AG09309 (cell line): ENCODE measurements at regions not wholly inside any gene's neighbourhood (a gene's known extent, or its start where the extent isn't known, plus 50 kb on each side); places are given as distances from the start of the nearest gene placed in this dataset.

Experiments
- DNase-seq: peaks from one replicate; pipeline ENCODE4 v3.0.0-alpha.2; 2010; ENCODE audit warnings: low read depth
- H3K4me3 ChIP-seq: 2 replicates; pipeline ENCODE4 v1.5.1; 2011; ENCODE audit warnings: mild to moderate bottlenecking, low read depth, low read length, moderate library complexity; ENCODE audit not compliant: control insufficient read depth
- TF ChIP-seq, protein P1 (sequence below): IDR thresholded peaks from 2 replicates; pipeline ENCODE4 v1.5.1; 2011; ENCODE audit warnings: mild to moderate bottlenecking, low read depth, low read length, inconsistent platforms; ENCODE audit not compliant: insufficient read depth, control insufficient read depth; ENCODE audit errors: missing control alignments

DNA sequence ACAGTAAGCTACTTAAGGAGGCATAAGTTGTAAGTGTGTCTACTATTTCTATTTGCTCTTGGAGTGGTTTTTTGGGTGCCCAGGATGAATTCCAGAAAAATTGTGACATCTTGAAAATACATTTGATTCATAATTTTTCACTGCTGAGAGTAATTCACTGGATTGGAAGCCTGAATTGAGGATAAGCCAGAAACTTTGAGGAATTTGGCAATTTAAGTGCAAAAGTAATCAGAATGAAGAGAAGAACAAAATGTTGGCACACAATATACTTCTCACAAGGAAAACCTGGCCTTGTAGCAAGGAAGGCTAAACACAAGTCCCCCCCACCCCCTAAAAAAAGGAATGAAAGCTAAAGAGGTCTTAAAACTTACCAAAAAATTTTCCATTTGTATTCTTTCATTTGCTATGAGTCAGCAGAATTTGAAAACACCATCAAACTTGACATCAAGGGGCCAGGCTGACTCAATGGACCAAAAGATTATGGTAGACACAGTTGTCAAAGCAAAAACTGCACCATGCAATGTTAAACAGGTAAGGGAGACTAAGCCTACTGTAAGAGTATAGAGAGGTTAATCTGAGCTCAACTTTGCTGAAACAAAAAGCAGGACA is 840.0 kb downstream of the FRK start:
- DNase-seq, result no peak
- TF ChIP-seq, protein P1, sequence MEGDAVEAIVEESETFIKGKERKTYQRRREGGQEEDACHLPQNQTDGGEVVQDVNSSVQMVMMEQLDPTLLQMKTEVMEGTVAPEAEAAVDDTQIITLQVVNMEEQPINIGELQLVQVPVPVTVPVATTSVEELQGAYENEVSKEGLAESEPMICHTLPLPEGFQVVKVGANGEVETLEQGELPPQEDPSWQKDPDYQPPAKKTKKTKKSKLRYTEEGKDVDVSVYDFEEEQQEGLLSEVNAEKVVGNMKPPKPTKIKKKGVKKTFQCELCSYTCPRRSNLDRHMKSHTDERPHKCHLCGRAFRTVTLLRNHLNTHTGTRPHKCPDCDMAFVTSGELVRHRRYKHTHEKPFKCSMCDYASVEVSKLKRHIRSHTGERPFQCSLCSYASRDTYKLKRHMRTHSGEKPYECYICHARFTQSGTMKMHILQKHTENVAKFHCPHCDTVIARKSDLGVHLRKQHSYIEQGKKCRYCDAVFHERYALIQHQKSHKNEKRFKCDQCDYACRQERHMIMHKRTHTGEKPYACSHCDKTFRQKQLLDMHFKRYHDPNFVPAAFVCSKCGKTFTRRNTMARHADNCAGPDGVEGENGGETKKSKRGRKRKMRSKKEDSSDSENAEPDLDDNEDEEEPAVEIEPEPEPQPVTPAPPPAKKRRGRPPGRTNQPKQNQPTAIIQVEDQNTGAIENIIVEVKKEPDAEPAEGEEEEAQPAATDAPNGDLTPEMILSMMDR, result no peak
- H3K4me3 ChIP-seq, result no peak overlapping the region

DNA sequence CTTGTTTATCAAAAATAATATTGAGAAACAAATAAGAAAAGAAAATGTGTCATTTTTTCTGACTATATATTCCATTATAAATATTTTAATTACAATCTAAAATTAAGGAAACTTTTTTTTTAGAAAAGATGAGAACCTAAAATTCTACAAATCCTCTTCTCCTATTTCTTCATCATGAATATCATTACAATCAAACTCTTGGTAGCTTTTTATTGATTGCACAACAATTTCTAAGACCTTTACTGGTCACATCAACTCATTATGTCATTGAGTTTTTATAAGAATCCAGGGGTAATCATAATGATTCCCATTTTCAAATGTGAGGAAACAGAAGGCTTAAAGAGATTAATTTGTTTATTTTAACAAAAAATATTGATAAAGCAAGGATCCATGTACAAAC is 841.0 kb downstream of the FRK start:
- TF ChIP-seq, protein P1, result no peak
- DNase-seq, result no peak
- H3K4me3 ChIP-seq, result no peak overlapping the region

GRCh38 chr6:115216835-115217234 is 843.9 kb downstream of the FRK start:
- TF ChIP-seq, protein P1, result no peak
- no peak for DNase-seq
- H3K4me3 ChIP-seq, result no peak overlapping the region

GRCh38 chr6:115214283-115214682 is 846.4 kb downstream of the FRK start:
- H3K4me3 ChIP-seq, result no peak overlapping the region
- TF ChIP-seq, protein P1, result no peak
- DNase-seq, result no peak

DNA sequence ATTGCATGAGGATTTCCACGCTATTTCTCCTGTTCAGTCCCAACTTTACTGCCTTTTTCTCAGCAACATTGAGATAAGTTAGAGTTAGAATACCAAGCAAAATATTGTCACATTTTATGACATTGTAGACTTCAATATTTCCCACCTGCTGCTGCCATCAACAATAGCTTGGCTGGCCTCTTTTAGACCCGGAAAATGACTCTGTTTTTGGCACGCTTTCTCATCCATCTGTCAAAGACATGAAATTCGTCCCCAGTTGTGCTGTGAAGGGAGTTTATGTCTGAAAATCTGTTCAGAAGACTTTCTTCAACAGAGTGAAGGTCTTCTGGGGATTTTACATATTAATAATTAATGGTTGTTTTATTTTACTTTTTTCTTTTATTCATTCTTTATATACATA is 857.3 kb downstream of the FRK start:
- TF ChIP-seq, protein P1, result no peak
- H3K4me3 ChIP-seq, result no peak overlapping the region
- no peak for DNase-seq

DNA sequence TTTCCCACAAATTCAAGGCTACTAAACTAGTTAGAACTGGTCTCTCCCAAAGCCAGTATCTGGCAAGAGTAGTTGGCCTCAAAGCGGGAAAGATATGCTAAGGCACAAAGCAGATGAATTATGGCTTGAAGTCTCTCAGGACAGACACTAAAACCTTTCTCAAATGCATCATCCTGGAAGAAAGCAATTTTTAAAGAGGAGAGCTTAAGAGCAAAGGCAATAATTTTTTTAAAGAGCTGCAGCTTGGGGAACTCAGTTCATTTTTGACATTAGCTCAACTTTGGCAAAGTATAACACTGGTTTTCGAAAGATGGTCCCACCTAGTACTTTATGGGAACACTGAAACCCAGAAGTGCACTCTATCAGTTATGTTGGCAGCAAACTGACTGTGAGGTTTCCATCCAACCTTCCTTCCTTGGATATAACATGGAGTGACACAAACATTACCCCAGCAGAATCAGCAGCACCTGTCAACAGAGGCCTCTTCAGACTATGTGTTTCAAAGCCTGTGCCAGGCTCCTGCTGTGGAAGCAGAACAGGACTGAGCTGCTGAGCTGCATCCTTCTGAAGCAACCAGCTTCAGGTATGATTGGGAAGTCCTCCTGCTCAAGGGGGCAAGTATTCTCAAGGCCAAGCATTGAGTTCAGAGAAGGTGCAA is 852.3 kb upstream of the HS3ST5 start:
- TF ChIP-seq, protein P1, result no peak

DNA sequence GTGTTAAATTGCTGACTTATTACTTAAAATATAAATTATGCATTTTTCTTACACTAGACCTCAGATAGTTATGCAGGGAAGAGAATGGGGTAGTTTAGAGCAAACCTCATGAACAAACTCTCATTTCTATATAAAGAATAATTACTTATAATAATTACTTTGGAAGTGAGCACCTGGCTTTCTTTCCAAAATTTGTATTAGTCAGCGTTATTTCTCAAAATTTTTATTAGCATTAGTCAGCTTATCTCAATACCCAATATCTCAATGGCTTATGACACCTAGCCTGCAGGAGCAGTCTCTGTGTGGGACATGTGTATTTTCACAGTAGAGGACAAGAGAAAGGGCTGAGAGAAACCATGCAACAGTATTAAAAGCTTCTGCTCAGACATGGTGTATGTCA is 849.2 kb upstream of the HS3ST5 start:
- TF ChIP-seq, protein P1, result no peak
- H3K4me3 ChIP-seq, result no peak overlapping the region
- DNase-seq, result no peak

More for the DNA sequence above, 852.3 kb upstream of the HS3ST5 start:
- DNase-seq, result no peak
- no peak overlapping the region for H3K4me3 ChIP-seq
